GM19238 (cell line): ENCODE measurements at regions not wholly inside any gene's neighbourhood (a gene's known extent, or its start where the extent isn't known, plus 50 kb on each side); places are given as distances from the start of the nearest gene placed in this dataset.
"Not testable (repeated sequence)": the region's sequence is repeated elsewhere in the genome, so short reads cannot be mapped to it uniquely, and the experiment has no call there.

Source experiments
- DNase-seq: peaks from one replicate; pipeline ENCODE4 v3.0.0; 2011; ENCODE audit warnings: low spot score; ENCODE audit not compliant: insufficient read length

- no peak for DNase-seq
Observed at GRCh38 chr1:222006715-222007114, 264.8 kb upstream of the DUSP10 start.

DNA sequence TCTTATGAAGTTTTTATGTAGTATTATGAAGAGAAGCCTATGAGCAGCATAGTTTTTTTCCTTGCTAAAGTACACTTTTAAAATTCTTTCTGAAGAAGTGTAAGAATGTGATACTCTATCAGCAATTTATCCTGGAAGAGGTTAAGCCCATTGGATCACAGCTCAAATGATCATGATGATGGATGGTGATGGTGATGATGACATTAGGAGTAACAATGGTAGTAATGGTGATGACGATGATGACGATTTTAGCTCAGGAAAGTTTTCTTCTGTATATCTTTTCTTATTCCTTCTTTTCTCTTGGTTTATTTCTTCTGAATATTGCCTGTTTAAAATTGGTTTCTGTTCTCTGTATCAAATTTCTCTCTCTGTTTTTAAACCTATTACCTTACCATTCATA, 262.9 kb upstream of the DUSP10 start:
- no peak for DNase-seq

DNA sequence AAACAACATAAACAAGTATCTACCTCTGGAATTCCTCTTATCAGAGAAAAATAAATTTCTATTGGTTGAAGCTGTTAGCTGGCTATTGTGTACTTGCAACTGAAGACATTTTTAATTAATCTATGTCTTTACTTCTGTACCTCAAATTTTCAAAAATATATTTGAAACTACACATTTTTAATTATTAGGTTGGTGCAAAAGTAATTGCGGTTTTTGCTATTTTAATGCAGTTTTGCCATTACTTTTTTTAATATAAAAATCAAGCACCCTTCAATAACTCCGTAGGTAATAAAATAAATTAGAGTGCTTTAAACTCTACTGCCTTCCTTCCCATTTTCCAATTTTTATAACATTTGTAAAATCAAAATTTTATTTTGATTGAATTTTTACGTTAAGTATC, 262.1 kb upstream of the DUSP10 start:
- no peak for DNase-seq

DNA sequence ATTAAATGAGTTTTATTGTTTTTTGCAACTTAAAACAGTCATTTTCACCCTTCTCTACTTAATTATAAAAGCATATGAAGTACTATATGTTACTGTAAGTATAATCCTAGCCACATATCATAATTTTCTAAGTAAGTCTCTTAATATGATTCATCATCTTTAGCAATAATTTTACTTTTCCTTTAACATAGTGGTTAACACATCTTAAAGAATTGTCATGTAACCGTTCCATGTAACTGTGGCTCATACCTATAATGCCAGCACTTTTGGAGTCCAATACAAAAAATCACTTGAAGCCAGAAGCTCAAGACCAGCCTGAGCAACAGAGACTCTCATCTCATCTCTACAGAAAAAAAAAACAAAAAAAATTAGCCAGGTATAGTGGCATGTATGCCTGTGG, 260.6 kb upstream of the DUSP10 start:
- no peak for DNase-seq

DNA sequence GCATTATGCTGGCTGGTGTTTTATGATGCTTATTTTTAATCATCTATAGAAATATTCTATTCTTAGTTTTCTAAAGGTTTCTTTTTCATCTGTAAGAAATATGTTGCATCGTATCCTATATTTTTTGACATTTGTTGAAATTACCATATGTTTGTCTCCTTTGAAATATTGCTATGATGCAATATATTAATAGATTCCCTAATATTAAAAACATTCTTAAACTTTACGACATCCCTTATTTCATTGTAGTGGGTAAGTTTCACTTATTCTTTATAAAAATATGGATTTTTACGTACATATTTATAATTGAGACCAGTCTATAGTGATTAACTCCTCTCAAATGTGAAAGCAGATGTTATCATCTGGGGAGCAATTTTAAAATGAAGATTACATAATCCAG, 258.2 kb upstream of the DUSP10 start:
- no peak for DNase-seq

DNA sequence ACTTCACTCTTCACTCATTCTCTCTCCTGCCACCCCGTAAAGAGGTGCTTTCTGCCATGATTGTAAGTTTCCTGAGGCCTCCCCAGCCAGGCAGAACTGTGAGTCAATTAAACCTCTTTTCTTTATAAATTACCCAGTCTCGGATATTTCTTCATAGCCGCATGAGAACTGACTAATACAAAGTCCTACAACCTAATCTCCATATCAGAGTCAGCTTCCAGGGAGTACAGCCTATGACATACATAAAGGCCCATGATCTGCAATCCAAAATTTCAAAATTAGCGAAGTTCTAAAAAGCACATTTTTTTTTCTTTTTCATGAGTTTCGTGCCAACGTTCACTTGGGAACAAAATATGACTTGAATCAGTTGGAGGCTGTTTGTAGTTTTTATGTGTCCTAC, 256.9 kb upstream of the DUSP10 start:
- DNase-seq = no peak

- no peak for DNase-seq
Observed at GRCh38 chr1:221998186-221998612, 256.3 kb upstream of the DUSP10 start.

DNA sequence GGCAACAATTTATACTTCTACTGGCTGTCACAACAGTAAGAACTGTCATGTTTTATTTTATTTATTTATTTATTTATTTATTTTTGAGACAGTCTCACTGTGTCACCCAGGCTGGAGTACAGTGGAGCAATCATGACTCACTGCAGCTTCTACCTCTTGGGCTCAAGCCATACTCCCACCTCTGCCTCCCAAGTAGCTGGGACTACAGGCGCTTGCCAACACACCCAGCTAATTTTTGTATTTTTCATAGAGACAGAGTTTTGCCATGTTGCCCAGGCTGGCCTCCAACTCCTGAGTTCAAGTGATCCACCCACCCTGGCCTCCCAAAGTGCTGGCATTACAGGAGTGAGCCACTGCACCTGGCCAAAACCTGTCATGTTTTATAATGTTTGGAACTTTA, 255.1 kb upstream of the DUSP10 start:
- not testable (repeated sequence) for DNase-seq

DNA sequence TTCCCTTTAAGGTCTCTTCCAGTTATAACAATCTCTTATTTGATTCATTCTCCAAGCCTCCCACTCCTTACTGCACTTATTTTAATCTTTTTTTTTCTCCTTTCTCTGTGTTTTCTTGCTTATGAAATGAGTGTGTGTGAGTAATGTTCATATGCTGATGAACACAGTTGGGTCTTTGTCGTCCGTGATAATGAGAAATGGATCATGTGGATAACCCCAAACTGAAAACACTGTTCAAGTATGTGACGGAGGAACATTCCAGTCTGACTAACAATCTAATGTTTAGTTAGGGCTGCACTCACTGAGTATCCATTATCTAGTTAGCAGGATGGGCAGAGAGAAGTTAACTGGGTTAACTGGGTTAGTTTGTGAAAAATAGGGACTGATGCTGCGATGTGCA, 253.1 kb upstream of the DUSP10 start:
- no peak for DNase-seq

DNA sequence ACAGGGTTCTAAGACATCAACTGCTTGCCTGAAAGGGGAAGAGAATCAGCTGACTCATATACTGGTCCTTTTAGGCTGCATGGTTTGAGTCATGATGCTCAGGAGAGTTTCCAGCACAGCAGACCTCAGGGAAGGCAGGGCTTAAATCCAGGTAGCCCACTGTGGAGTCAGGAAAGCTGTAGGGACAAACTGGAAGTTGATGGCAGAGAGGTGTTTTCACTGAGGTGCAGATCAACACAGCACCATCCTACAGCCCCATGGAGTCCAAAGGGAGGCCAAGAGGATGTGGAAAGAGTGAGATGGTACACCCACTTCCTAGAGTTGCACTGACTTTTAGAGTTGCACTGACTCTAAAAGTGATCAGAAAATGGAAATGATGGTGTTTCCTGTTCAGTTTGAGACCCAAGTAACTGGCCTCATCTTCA, 252.4 kb upstream of the DUSP10 start:
- DNase-seq = no peak

DNA sequence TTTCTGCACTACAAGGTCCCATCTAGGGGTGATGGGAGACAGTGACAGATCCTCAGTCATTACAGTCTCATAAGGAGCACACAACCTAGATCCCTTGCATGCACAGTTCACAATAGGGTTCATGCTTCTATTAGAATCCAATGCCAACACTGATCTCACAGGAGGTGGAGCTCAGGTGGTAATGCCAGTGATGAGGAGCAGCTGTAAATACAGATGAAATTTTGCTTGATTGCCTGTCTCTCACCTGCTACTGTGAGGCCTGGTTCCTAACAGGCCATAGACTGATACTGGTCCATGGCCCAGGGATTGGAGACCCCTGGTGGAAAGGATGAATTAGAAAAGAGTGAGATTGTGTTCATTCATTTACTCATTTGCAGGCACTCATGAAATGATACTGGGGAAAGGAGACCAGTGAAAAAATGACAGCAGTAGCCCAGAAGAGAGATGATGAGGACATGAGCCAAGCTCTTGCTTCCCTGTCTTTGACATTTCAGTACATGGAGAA, 251.6 kb upstream of the DUSP10 start:
- DNase-seq = no peak

DNA sequence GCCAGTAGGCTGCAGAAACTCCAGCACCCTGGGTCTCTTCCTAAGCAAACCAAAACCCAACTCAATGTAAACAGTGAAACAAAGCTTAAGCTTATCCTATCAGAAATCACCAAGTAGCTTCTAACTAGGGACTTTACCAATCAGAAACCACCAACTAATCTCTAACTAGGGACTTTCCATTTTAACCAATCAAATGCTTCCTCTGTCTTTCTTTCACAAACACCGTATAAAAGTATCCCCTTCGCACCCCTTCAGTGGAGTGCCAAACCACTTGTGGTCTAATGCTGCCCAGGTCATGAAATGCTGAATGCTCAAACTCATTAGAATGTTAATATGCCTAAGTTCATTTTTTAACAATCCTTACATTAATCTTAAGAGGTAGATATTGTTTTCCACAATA, 250.5 kb upstream of the DUSP10 start:
- no peak for DNase-seq

GRCh38 chr1:221991221-221991620, 249.3 kb upstream of the DUSP10 start:
- no peak for DNase-seq

DNA sequence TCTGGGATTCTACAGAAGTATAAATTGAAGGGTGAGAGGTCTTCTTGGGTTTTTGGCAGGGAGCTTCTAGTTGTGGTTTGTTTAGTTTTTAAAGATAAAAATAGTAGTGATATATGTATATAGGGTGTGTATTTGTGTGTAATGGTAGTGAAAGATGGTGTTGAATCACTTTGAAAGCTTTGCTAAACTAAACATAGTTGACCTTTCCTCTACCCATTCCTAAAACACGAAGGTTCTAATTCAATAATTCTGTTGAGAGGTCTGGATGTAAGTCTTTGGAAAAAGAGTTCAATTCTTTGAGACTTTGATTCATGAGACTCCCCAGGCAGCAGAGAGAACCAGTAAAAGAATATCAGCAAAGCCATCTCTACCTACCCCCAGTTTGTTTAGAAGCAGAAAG, 247.9 kb upstream of the DUSP10 start:
- no peak for DNase-seq

DNA sequence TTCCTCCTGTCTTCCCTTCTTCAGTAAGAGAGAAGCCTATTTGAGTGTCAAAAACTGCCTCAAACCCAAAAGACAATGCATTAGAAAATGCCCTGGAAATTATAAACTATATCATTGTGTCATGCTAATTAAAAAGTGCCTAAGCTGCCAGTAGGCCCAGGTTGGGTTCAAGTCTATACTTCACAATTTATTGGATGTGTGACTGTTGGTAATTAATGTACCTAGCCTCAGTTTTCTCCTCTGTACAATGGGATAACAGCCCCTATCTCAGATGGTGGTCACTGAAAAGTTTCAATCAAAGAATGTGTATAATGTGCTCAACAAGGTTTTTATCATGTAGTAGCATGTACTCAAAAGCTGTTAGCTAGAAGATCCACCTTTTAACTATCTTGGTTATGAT, 246.9 kb upstream of the DUSP10 start:
- no peak for DNase-seq

GRCh38 chr1:221987860-221988520, 246.1 kb upstream of the DUSP10 start:
- no peak for DNase-seq

DNA sequence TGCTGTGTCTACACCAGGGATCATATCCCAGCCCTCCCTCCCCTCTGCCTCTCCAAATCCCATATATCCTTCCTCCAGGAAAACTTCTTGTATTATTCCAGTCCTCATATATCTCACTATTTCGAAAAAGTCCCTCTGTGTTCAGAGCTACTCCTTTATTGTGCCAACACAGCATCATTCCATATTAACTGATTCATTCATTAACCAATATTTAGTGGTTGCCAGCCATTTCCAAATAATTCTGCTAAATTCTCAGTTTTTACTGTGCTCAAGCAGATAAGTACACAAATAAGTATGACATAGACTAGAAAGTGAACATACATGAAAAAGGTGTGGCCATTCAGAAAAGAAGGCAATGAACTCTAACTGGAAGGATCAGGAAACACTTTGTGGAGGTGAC, 241.6 kb upstream of the DUSP10 start:
- DNase-seq = no peak

GRCh38 chr1:221981461-221981860, 239.6 kb upstream of the DUSP10 start:
- no peak for DNase-seq

DNA sequence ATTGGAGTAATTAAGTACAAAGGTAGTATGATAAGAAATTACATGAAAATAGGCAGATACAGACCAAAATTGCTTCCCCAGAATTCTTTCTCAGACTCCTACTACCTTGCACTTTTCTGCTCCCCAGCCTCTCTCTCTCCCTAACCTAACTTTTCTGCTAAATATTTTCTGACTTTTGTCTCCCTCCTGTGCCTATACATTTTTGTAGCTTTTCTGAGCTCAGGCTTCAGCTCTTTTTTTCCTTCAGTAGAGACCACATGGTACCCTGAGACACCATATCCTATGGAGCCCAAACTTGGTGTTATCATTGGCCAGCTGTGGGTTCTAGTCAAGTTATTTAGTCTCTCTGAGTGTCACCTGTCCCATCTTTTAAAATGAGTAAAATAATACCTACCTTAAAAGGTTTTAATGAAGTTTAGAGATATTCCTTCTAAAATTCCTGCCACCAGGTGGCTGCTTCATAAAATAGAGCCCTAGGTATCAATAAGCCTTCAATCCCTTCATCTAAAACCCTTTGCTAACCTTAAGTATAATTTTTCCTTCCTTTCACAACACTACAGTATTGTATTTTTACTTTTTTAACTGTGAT, 237.6 kb upstream of the DUSP10 start:
- no peak for DNase-seq

- not testable (repeated sequence) for DNase-seq
Observed at GRCh38 chr1:221978631-221979334, 236.9 kb upstream of the DUSP10 start.

- not testable (repeated sequence) for DNase-seq
Observed at GRCh38 chr1:221973787-221974186, 231.9 kb upstream of the DUSP10 start.
